ENCODE measurements at regions not wholly inside any gene's neighbourhood (a gene's known extent, or its start where the extent isn't known, plus 50 kb on each side); places are given as distances from the start of the nearest gene placed in this dataset.

DNA sequence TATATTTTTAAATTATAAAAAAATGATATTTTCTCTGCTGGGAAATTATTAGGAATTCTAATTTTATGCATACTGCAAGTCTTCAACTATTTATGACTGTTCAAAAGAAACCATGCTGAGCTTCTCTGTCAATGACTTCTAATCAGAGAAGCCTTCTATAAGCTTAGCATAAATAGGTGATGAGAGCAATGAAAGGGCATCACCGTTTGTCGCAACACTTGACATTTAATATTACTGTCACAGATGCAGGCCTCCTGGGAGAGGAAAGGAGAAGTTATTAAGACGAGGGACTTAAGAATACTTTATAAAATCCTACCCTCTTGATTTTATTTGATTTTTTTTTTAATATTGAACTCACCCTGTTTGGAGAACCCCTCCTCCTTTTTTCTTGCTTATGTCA is 69.8 kb downstream of the CAPZA3 start:
- no peak for DNase-seq (ENCODE audit: low spot score)
- no peaks in the 10 kb centered on the region for H3K36me3 Mint-ChIP-seq (ENCODE audit: low read depth)
- no peak overlapping the region for H3K27ac Mint-ChIP-seq (ENCODE audit: unreplicated experiment)
- H3K27me3 Mint-ChIP-seq (ENCODE audit: low read depth): no peaks in the 10 kb centered on the region
- TF ChIP-seq, protein P1, sequence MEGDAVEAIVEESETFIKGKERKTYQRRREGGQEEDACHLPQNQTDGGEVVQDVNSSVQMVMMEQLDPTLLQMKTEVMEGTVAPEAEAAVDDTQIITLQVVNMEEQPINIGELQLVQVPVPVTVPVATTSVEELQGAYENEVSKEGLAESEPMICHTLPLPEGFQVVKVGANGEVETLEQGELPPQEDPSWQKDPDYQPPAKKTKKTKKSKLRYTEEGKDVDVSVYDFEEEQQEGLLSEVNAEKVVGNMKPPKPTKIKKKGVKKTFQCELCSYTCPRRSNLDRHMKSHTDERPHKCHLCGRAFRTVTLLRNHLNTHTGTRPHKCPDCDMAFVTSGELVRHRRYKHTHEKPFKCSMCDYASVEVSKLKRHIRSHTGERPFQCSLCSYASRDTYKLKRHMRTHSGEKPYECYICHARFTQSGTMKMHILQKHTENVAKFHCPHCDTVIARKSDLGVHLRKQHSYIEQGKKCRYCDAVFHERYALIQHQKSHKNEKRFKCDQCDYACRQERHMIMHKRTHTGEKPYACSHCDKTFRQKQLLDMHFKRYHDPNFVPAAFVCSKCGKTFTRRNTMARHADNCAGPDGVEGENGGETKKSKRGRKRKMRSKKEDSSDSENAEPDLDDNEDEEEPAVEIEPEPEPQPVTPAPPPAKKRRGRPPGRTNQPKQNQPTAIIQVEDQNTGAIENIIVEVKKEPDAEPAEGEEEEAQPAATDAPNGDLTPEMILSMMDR (IDR thresholded peaks at IDR 0.05): no peak
- H3K4me1 Mint-ChIP-seq (ENCODE audit: low read depth): no peaks in the 10 kb centered on the region
- H3K4me3 Mint-ChIP-seq (ENCODE audit: unreplicated experiment): no peak overlapping the region
- no peaks in the 10 kb centered on the region for H3K9me3 Mint-ChIP-seq (ENCODE audit: low read depth)

DNA sequence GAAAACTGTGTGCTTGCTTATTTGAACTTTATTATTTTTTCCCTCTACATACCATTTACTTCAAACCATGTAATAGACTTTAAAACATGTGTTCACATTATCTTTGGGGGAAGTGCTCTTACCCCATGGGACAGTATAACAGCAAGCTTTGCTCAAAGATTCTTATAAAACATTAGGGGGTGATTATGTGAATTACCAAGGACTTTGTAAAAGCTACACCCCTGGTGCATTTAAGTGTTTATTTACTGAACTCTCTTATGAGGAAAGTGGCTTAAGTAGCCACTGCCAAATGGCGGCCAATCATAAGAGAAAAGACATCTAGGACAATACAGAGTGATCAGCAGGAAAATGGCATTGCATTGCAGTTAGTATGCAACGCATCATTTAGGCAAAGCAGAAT is 70.3 kb downstream of the CAPZA3 start:
- TF ChIP-seq, protein P1 (IDR thresholded peaks at IDR 0.05): no peak
- no peak for DNase-seq (ENCODE audit: low spot score)
- Mint-ChIP-seq H3K4me3 (ENCODE audit: unreplicated experiment) (no peak overlapping the region), H3K4me1 (ENCODE audit: low read depth) (no peaks in the 10 kb centered on the region), H3K27me3 (ENCODE audit: low read depth) (no peaks in the 10 kb centered on the region), H3K9me3 (ENCODE audit: low read depth) (no peaks in the 10 kb centered on the region), H3K27ac (ENCODE audit: unreplicated experiment) (no peak overlapping the region), H3K36me3 (ENCODE audit: low read depth) (no peaks in the 10 kb centered on the region)

DNA sequence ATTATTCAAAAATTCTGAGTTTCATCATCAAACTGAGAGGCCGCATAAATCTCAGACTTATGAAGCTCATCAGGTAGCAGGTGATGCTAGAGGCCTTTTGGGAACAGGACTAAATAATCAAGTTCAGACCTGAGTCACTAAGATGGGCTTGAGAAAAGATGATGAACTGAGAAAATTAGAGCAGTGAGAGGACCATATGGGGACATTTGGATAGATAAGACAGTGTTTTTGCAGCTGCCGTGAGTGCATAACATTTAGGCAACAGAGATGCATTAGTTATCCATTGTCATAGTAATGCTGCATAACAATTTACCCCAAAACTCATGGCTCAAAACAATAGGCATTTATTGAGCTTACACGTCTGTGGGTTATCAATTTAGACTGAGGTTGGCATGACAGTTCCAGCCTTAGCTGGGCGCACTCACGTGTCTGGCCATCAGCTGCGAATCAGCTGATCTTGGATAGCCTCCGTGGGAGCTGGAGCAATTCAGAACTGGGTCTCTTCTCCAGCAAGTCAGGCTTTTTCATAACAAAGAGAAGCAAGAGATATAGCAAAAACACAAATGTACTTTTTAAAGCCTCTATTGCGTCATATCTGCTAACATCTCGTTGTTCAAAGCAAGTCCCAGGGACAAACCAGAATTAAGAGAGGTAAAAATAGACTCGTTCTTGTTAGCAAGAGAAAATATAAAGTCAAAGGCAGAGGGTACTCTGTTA is 72.8 kb downstream of the CAPZA3 start:
- Mint-ChIP-seq H3K4me1 (ENCODE audit: low read depth) (no peaks in the 10 kb centered on the region), H3K27me3 (ENCODE audit: low read depth) (no peaks in the 10 kb centered on the region), H3K36me3 (ENCODE audit: low read depth) (no peaks in the 10 kb centered on the region), H3K9me3 (ENCODE audit: low read depth) (no peaks in the 10 kb centered on the region), H3K4me3 (ENCODE audit: unreplicated experiment) (no peak overlapping the region), H3K27ac (ENCODE audit: unreplicated experiment) (no peak overlapping the region)
- TF ChIP-seq, protein P1 (IDR thresholded peaks at IDR 0.05): no peak
- DNase-seq (ENCODE audit: low spot score): no peak

DNA sequence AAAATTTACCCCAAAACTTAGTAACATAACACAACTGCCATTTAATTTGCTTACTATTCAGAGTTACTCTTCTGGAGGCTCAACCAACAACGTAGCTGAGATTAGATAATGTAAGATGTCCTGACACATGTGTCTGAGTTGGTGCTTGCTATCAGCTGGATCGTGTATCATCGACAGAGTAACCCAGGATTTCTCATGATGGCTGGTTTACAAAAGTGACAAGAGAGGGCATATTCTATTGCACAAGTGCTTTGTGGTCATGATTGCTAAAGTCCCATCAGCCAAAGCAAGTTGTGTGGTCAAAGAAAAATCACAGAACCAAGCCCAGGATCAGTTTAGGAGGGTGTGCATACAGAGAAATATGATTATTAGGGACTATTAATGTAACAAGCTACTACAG is 73.4 kb downstream of the CAPZA3 start:
- no peaks in the 10 kb centered on the region for H3K36me3 Mint-ChIP-seq (ENCODE audit: low read depth)
- H3K27ac Mint-ChIP-seq (ENCODE audit: unreplicated experiment): no peak overlapping the region
- H3K9me3 Mint-ChIP-seq (ENCODE audit: low read depth): no peaks in the 10 kb centered on the region
- no peaks in the 10 kb centered on the region for H3K27me3 Mint-ChIP-seq (ENCODE audit: low read depth)
- TF ChIP-seq, protein P1 (IDR thresholded peaks at IDR 0.05): no peak
- no peak for DNase-seq (ENCODE audit: low spot score)
- H3K4me3 Mint-ChIP-seq (ENCODE audit: unreplicated experiment): no peak overlapping the region
- H3K4me1 Mint-ChIP-seq (ENCODE audit: low read depth): no peaks in the 10 kb centered on the region

DNA sequence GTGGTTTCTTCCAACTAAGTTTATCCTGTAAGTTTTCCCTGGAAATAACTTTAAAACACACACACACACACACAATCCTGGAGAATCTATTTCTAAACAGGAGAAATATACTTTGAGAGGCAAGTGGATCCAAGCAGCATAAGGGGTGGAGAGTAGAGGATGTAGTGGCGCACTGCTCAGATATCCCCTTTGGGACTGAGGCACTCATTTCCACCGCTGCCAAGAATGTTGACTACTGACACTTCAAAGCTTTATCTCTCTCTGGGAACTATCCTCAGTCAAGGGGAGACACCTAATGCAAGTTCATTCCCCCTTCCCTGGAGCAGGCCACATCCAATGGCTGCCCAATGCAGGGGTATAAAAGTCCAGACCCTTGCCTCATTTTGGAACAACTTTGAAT is 75.8 kb downstream of the CAPZA3 start:
- TF ChIP-seq, protein P1 (IDR thresholded peaks at IDR 0.05): no peak
- H3K9me3 Mint-ChIP-seq (ENCODE audit: low read depth): no peaks in the 10 kb centered on the region
- H3K4me1 Mint-ChIP-seq (ENCODE audit: low read depth): no peaks in the 10 kb centered on the region
- H3K36me3 Mint-ChIP-seq (ENCODE audit: low read depth): no peaks in the 10 kb centered on the region
- H3K4me3 Mint-ChIP-seq (ENCODE audit: unreplicated experiment): no peak overlapping the region
- no peak for DNase-seq (ENCODE audit: low spot score)
- no peaks in the 10 kb centered on the region for H3K27me3 Mint-ChIP-seq (ENCODE audit: low read depth)
- H3K27ac Mint-ChIP-seq (ENCODE audit: unreplicated experiment): no peak overlapping the region
